ENCODE measurements at regions not wholly inside any gene's neighbourhood (a gene's known extent, or its start where the extent isn't known, plus 50 kb on each side); places are given as distances from the start of the nearest gene placed in this dataset.

DNA sequence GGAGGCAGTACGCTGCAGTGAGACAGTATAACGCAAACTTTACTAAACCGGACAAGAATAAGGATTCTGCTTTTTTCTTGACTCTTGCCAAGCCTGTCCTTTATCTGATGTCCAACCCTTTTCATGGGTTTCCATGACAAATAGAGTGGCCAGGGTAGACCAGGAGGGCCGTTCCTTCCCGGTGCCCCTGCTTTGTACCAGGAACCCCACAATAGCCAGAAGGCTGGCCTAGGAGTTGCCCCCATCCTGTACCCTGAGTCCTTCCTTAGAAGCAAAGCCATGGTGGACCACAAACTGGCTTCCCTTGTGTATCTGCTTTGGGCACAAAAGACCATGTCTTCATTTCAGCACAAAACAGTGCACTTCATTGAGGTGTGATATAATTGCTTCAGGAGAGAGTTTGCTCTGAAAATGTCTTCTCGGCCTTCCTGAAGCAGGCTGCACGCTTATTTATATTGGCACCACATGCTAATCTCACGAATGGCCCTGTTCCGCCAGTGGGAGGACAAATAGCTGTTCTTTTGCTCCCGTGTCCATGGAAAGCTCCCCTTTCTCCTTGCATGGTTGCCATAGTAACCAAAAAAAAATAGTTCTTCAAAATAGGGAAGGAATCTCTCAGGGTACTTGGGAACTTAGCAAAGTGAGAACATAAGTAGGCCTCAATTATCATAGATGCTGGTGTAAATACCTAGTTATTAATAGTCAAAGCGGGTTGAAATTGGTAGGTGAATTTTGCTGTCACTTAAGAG, 222.1 kb downstream of the ZIC5 start:
- TF ChIP-seq CTCF (IDR thresholded peaks at IDR 0.05; ENCODE audit: low read depth, low read length, poor library complexity, severe bottlenecking) (no peak), EZH2phosphoT487 (IDR thresholded peaks at IDR 0.05; ENCODE audit: borderline replicate concordance, low read length) (no peak)
